ENCODE measurements at regions not wholly inside any gene's neighbourhood (a gene's known extent, or its start where the extent isn't known, plus 50 kb on each side); places are given as distances from the start of the nearest gene placed in this dataset.

- H3F3A ChIP-seq (ENCODE audit: insufficient read depth, low read length, poor library complexity, severe bottlenecking) = no peaks in the 10 kb centered on the region
- H3K27me3 ChIP-seq (ENCODE audit: insufficient read depth, low read depth, low read length) = no peaks in the 10 kb centered on the region
- H3K9me3 ChIP-seq (ENCODE audit: low read length) = no peaks in the 10 kb centered on the region
- H3K36me3 ChIP-seq (ENCODE audit: insufficient read depth, low read length) = no peaks in the 10 kb centered on the region
- no peak overlapping the region for H3K4me3 ChIP-seq (ENCODE audit: low read length)
- H3K4me2 ChIP-seq (ENCODE audit: low read length) = no peak overlapping the region
- H3K27ac ChIP-seq (ENCODE audit: low read length) = no peak overlapping the region
- no peak overlapping the region for H2AFZ ChIP-seq (ENCODE audit: low read depth, low read length)
- H3K9ac ChIP-seq (ENCODE audit: low read length) = no peak overlapping the region
- TF ChIP-seq POLR2AphosphoS5 (IDR thresholded peaks at IDR 0.05) = no peak
- TF ChIP-seq CTCF (IDR thresholded peaks at IDR 0.05; ENCODE audit: poor library complexity, severe bottlenecking) = no peak
- no peak for TF ChIP-seq SMC3 (conservative IDR thresholded peaks at IDR 0.05; ENCODE audit: poor library complexity)
- no peaks in the 10 kb centered on the region for H3K79me2 ChIP-seq (replicated peaks; ENCODE audit: insufficient read depth, low read length)
- H4K20me1 ChIP-seq (ENCODE audit: insufficient read depth) = no peaks in the 10 kb centered on the region
- H3K9me2 ChIP-seq (ENCODE audit: insufficient read depth, low read length) = no peaks in the 10 kb centered on the region
These were observed 251.6 kb upstream of the ARID1B start for GRCh38 chr6:156525541-156525940.

- Histone ChIP-seq H2AFZ (ENCODE audit: low read depth, low read length) (no peak overlapping the region), H3K9me2 (ENCODE audit: insufficient read depth, low read length) (no peaks in the 10 kb centered on the region), H3K27ac (ENCODE audit: low read length) (no peak overlapping the region), H3K9me3 (ENCODE audit: low read length) (no peaks in the 10 kb centered on the region), H3K4me3 (ENCODE audit: low read length) (no peak overlapping the region), H4K20me1 (ENCODE audit: insufficient read depth) (no peaks in the 10 kb centered on the region), H3F3A (ENCODE audit: insufficient read depth, low read length, poor library complexity, severe bottlenecking) (no peaks in the 10 kb centered on the region), H3K4me2 (ENCODE audit: low read length) (no peak overlapping the region), H3K79me2 (replicated peaks; ENCODE audit: insufficient read depth, low read length) (no peaks in the 10 kb centered on the region), H3K9ac (ENCODE audit: low read length) (no peak overlapping the region), H3K27me3 (ENCODE audit: insufficient read depth, low read depth, low read length) (no peaks in the 10 kb centered on the region), H3K36me3 (ENCODE audit: insufficient read depth, low read length) (no peaks in the 10 kb centered on the region)
- no peak for TF ChIP-seq SMC3 (conservative IDR thresholded peaks at IDR 0.05; ENCODE audit: poor library complexity)
- TF ChIP-seq REST (IDR thresholded peaks at IDR 0.05; ENCODE audit: borderline replicate concordance) = no peak
- no peak for TF ChIP-seq TAF1 (IDR thresholded peaks at IDR 0.05; ENCODE audit: low read depth)
- no peak for TF ChIP-seq EZH2 (IDR thresholded peaks at IDR 0.05; ENCODE audit: borderline replicate concordance, insufficient read depth, low read length, poor library complexity, severe bottlenecking)
- no peak for TF ChIP-seq CTCF (IDR thresholded peaks at IDR 0.05; ENCODE audit: poor library complexity, severe bottlenecking)
- TF ChIP-seq RAD21 (conservative IDR thresholded peaks at IDR 0.05) = no peak
- TF ChIP-seq POLR2AphosphoS5 (IDR thresholded peaks at IDR 0.05) = no peak
- no peak for TF ChIP-seq MXI1 (conservative IDR thresholded peaks at IDR 0.05; ENCODE audit: poor library complexity, severe bottlenecking)
- TF ChIP-seq EP300 (conservative IDR thresholded peaks at IDR 0.05; ENCODE audit: poor library complexity, severe bottlenecking) = no peak
These were observed 257.2 kb upstream of the ARID1B start for GRCh38 chr6:156519940-156520339.

All from neural cell (in vitro differentiated cells).